Right atrium auricular region (tissue), 2 donors: ENCODE measurements at regions not wholly inside any gene's neighbourhood (a gene's known extent, or its start where the extent isn't known, plus 50 kb on each side); places are given as distances from the start of the nearest gene placed in this dataset.

Source experiments
- DNase-seq: peaks from one replicate; pipeline ENCODE4 v3.0.0-alpha.2; 2019; ENCODE audit warnings: low spot score
- H3K27ac ChIP-seq, 2 donors: fragments of 200-600 bp; sonication (generic); 1 replicate in 1 of 2; 2 replicates in 1 of 2; pipeline ENCODE4 v1.5.1; 2016 to 2019
- H3K27me3 ChIP-seq, 2 donors: fragments of 200-600 bp; sonication (generic); one replicate each; pipeline versions ENCODE4 v1.5.1 to v1.6.0; 2017 to 2019
- H3K36me3 ChIP-seq: fragments of 200-600 bp; sonication (generic); one replicate; pipeline ENCODE4 v1.5.1; 2016
- H3K4me1 ChIP-seq, 2 donors: fragments of 200-600 bp; sonication (generic); one replicate each; pipeline versions ENCODE4 v1.5.1 to v1.6.0; 2017 to 2019
- H3K4me3 ChIP-seq, 2 donors: fragments of 200-600 bp; sonication (generic); 1 replicate in 1 of 2; 2 replicates in 1 of 2; pipeline ENCODE4 v1.5.1; 2017 to 2019; ENCODE audit warnings: mild to moderate bottlenecking in 1 of 2, moderate library complexity in 1 of 2
- H3K9me3 ChIP-seq, 2 donors: fragments of 200-600 bp; sonication (generic); one replicate each; pipeline ENCODE4 v1.5.1; 2019
- CTCF ChIP-seq, 2 donors: fragments of 200-600 bp; sonication (generic); IDR thresholded peaks; one replicate each; pipeline ENCODE4 v1.5.1; 2019; ENCODE audit warnings: antibody characterized with exemption in 2 of 2

GRCh38 chr9:90974016-90974415 lies 172.4 kb downstream of the SYK start:
- Histone ChIP-seq H3K4me1 (no peaks in the 10 kb centered on the region), H3K27ac (no peak overlapping the region), H3K36me3 (no peaks in the 10 kb centered on the region), H3K4me3 (no peak overlapping the region), H3K9me3 (no peaks in the 10 kb centered on the region), H3K27me3 (no peaks in the 10 kb centered on the region)
- no peak for TF ChIP-seq CTCF (IDR thresholded peaks at IDR 0.05)
- DNase-seq = no peak

- Histone ChIP-seq H3K27ac (no peak overlapping the region), H3K36me3 (no peaks in the 10 kb centered on the region), H3K4me3 (no peak overlapping the region), H3K9me3 (no peaks in the 10 kb centered on the region), H3K4me1 (no peaks in the 10 kb centered on the region), H3K27me3 (no peaks in the 10 kb centered on the region)
- DNase-seq = no peak
- no peak for TF ChIP-seq CTCF (IDR thresholded peaks at IDR 0.05)
Observed at GRCh38 chr9:90974643-90975245, 173.1 kb downstream of the SYK start.

GRCh38 chr9:90975781-90976538 lies 174.3 kb downstream of the SYK start:
- Histone ChIP-seq H3K36me3 (no peaks in the 10 kb centered on the region), H3K27ac (no peak overlapping the region), H3K4me1 (no peaks in the 10 kb centered on the region), H3K9me3 (no peaks in the 10 kb centered on the region), H3K27me3 (no peaks in the 10 kb centered on the region), H3K4me3 (no peak overlapping the region)
- DNase-seq = no peak
- TF ChIP-seq CTCF (IDR thresholded peaks at IDR 0.05) = no peak

- no peak overlapping the region for H3K4me3 ChIP-seq
- no peaks in the 10 kb centered on the region for H3K4me1 ChIP-seq
- H3K27ac ChIP-seq = no peak overlapping the region
- H3K27me3 ChIP-seq = no peaks in the 10 kb centered on the region
- DNase-seq = peak; percentile 50
- no peaks in the 10 kb centered on the region for H3K36me3 ChIP-seq
- TF ChIP-seq CTCF (IDR thresholded peaks at IDR 0.05) = no peak
- H3K9me3 ChIP-seq = no peaks in the 10 kb centered on the region
Observed at GRCh38 chr9:90979138-90979551, 177.5 kb downstream of the SYK start.

GRCh38 chr9:90979639-90980038 lies 178.0 kb downstream of the SYK start:
- H3K27ac ChIP-seq = no peak overlapping the region
- no peaks in the 10 kb centered on the region for H3K36me3 ChIP-seq
- H3K4me1 ChIP-seq = no peaks in the 10 kb centered on the region
- no peak overlapping the region for H3K4me3 ChIP-seq
- DNase-seq = no peak
- no peaks in the 10 kb centered on the region for H3K9me3 ChIP-seq
- H3K27me3 ChIP-seq = no peaks in the 10 kb centered on the region
- TF ChIP-seq CTCF (IDR thresholded peaks at IDR 0.05) = no peak
